HG03196 (cell line): ENCODE measurements at regions not wholly inside any gene's neighbourhood (a gene's known extent, or its start where the extent isn't known, plus 50 kb on each side); places are given as distances from the start of the nearest gene placed in this dataset.
"Not testable (repeated sequence)": the region's sequence is repeated elsewhere in the genome, so short reads cannot be mapped to it uniquely, and the experiment has no call there.

Experiments
- ATAC-seq: cut with Tn5 transposase; IDR thresholded peaks from one replicate; pipeline ENCODE4 v1.9.1; 2021; ENCODE audit not compliant: unreplicated experiment

GRCh38 chr5:110278449-110278848 lies 448.0 kb downstream of the TMEM232 start:
- ATAC-seq: not testable (repeated sequence)

- not testable (repeated sequence) for ATAC-seq
These were observed 442.4 kb downstream of the TMEM232 start for GRCh38 chr5:110284121-110284520.

GRCh38 chr5:110288766-110289511 lies 437.5 kb downstream of the TMEM232 start:
- ATAC-seq: no peak

GRCh38 chr5:110289512-110289810 lies 437.0 kb downstream of the TMEM232 start:
- no peak for ATAC-seq

DNA sequence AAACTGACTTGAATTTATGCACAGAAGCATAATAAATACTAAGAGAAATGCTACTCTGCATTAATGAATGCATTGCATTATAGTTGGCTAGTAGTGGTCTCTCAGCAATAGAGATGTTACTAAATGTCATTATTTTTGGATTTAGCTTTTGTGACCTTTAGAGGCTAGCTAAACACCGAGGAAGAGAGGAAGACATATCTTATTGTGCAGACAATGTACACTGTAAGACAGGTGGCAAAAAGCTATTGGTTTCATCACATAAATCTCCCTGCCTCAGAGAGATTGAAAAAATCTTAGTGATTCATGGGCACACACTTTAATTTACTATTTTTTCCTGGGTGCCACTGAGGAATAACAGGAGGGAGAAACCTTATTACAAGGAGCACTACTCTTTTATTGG lies 435.9 kb downstream of the TMEM232 start:
- ATAC-seq: no peak

DNA sequence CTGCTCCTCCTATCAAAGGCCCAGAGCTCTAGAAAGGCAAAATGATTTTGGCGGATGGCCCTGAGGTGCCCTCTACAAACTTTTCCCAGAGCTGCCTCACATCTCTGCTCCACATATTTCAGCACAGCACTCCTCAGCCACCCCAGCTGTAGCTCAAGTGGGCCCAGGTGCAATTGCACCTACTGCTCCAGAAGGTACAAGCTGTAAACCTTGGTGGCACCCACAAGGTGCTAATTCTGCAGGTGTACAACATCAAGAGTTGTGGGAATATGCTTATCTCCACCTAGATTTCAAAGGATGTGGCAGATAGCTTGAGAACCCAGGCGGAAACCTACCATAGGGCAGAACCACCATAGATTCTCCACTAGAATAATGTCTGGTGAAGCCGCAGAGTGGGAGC lies 432.2 kb downstream of the TMEM232 start:
- ATAC-seq: no peak

- ATAC-seq: no peak
These were observed 429.3 kb downstream of the TMEM232 start for GRCh38 chr5:110297152-110297670.

DNA sequence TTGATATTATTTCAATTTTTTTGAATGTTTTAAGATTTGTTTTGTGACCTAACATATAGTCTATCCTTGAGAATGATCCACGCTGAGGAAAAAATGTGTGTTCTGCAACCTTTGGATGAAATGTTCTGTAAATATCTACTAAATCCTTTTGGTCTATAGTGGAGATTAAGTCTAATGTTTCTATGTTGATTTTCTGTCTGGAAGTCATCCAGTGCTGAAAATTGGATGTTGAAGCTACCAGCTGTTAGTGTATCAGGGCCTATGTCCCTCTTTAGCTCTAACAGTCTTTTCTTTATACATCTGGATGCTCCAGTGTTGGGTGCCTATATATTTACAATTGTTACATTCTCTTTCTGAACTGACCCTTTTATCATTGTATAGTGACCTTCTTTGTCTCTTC lies 422.3 kb downstream of the TMEM232 start:
- no peak for ATAC-seq

DNA sequence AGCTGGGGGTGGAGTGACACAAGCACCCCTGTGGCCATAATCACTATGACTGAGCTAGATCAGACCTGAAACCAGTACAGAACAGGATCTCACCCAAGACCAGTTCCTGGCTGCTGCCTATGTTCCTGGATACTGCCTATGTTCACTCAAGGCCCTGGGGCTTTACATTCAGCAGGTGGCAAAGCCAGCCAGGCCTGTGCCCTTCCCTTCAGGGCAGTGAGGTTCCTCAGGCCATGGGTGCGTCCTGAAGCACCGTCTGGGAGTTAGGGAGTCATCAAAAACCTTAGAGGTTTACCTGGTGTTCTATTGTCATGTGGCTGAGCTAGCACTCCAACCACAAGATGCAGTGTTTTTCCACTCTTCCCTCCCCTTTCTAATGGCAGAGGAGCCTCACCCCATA lies 419.8 kb downstream of the TMEM232 start:
- no peak for ATAC-seq

GRCh38 chr5:110309222-110309621 lies 417.2 kb downstream of the TMEM232 start:
- no peak for ATAC-seq

GRCh38 chr5:110316566-110316965 lies 409.9 kb downstream of the TMEM232 start:
- ATAC-seq: not testable (repeated sequence)

GRCh38 chr5:110321117-110321516 lies 405.4 kb downstream of the TMEM232 start:
- no peak for ATAC-seq

GRCh38 chr5:110323357-110323756 lies 403.1 kb downstream of the TMEM232 start:
- no peak for ATAC-seq

DNA sequence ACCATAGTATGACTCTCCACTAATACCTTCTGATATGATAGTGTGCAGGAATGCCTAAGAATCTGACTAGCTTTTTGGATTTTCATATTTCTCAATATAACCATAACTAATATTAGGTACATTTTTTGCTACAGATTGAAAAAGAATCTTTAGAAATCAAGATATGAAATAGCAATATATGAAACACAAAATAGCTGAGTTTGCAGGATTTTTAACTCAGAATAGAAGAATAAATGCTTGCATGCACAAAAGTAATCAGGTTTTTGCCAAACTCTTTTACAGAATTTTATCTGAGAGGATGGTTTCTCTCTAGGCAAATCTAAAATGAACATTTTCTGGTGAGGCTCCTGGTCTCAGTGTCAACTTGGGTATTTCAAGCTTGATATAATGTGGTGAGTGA lies 402.6 kb downstream of the TMEM232 start:
- ATAC-seq: no peak

DNA sequence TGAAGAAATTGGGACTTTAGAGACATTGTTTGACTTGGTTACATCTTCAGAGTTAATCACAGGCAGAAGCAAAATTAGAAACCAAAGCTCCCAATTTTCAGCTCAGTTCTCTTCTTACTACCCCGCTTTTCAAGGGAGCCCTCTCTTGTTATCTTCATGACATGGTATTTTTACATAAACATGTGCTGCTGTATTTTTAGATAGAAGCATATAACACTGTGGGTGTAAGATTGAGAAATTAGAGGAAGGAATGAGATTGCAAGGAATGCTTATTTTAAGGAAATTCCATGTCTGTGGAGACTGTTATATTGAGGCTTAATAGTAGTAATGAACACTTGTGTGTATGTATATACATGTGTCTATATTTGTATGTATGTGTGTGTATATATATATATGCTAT lies 401.6 kb downstream of the TMEM232 start:
- ATAC-seq: no peak

DNA sequence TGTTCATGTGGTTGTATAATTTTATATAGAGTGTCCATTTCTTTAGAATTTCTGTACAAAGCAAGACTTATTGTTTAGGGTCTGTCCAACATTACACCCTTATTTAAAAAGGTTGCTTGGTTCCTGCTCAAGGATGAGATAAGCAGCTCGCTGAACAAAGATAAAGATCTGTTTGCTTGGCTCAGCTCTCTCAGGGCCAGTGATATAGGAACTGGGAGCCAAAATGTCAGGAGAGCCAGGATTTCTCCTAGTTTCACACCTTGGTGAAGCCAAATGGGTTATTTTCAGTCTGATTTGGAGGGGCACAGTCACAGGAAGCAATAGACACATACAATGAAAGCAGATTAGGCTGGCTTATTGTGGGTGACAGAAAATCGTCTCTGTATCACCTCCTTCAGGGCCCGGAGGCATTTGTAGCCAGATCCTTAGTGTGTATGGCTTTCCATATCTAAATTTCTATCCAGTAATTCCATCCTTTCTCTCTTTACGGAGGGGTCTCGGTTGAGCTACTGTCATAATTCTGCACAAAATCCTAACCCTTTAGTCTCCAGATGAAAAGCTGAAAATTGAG lies 396.4 kb downstream of the TMEM232 start:
- no peak for ATAC-seq

DNA sequence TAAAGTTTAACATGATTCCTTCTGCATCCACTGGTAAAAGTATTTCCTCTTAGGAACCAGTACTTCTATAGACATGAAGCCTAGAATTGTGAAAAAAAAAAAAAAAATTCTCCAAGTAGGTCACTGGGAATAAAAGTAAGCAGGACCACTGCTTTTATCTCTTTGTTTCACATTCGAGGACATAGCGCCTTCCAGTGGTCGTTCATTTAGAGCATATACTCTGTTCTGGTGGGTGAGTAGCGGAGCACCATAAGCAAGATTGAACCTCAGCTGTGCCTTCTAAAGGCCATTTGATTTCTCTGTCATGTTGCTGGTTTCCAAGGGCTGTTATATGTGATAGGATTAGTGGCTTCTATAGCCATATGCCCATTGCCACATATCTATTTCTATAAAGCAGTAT lies 393.1 kb downstream of the TMEM232 start:
- no peak for ATAC-seq

DNA sequence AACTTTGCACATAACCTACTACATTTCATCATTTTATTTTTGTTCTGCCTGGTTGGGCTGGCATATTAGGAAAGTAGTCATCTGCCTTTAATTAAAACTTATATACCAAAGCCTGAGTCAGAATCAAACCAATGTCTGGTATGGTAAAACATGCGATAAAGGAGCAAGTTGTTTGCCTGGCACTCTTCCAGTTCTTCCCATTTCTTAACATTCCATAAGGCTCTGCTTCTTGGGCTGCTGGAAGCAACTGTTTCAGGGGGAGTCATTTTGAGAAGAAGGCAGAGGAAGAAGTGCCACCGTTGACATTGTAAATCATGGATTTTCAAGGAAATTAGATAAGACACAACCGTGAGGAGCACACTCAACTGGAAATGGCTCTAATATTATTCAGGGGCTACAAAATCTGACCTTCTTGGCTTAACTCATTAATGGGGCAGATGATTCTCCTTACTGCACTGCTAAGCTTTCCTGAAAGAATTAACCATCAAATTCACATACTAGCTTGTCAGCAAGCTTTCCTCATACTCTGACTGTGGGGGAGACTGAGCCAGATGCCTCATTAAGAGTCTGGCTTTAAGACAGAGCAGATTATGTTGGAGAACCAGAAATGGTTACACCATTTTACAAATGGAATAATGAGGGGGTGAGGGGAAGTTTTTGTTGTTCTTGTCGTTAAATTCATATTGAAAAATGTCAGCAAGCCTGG lies 391.0 kb downstream of the TMEM232 start:
- no peak for ATAC-seq

DNA sequence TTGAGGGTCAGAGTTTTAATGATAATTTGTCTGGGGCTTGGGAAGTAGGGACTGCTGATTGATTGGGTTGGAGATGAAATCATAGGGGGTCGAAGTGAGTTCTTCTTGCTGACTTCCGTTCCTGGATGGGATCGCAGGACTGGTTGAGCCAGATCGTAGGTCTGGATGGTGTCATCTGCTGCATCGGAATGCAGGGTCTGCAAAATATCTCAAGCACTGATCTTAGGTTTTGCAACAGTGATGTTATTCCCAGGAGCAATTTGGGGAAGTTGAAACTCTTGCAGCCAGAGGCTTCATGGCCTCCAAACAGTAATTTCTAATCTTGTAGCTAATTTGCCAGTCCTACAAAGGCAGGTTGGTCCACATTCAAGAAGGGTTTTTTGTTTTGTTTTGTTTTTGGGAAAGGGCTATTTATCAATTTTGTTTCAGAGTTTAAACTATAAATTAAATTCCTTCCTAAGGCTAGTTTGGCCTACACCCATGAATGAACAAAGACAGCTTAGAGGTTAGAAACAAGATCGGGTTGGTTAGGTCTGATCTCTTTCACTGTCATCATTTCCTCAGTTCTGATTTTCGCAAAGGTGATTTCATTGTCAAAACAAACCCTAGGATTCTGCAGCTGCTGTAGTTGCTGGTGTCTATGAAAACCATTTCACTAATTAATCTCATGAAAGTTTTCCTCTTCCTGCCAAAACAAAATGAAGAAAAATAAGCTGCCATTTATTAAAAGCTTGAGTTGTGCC lies 388.0 kb downstream of the TMEM232 start:
- ATAC-seq: no peak

GRCh38 chr5:110339399-110339798 lies 387.1 kb downstream of the TMEM232 start:
- no peak for ATAC-seq

GRCh38 chr5:110341836-110342235 lies 384.6 kb downstream of the TMEM232 start:
- no peak for ATAC-seq

- no peak for ATAC-seq
These were observed 383.8 kb downstream of the TMEM232 start for GRCh38 chr5:110342683-110343082.
